ENCODE measurements at regions not wholly inside any gene's neighbourhood (a gene's known extent, or its start where the extent isn't known, plus 50 kb on each side); places are given as distances from the start of the nearest gene placed in this dataset.
"Not testable (repeated sequence)": the region's sequence is repeated elsewhere in the genome, so short reads cannot be mapped to it uniquely, and the experiment has no call there.

DNA sequence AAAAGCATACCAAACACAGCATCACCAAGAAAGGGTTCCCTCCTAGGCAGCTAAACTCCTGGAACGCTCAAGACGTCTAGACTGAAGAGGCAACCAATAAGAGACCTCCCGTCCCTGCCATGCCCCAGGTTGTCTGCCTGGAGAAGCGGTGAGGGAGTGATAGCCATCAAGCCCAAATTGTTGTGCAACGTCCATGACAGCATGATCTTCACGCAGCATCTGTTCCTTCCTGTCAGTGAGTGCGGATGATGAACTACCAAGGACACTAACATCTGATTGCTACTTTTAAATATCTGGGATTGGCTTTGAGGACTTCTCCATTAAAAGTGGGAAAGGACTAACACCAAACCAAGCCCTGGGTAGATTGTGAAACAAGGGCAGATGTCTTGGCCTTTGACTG is 149.7 kb downstream of the TXNL1 start:
- no peak for DNase-seq (ENCODE audit: low spot score)

DNA sequence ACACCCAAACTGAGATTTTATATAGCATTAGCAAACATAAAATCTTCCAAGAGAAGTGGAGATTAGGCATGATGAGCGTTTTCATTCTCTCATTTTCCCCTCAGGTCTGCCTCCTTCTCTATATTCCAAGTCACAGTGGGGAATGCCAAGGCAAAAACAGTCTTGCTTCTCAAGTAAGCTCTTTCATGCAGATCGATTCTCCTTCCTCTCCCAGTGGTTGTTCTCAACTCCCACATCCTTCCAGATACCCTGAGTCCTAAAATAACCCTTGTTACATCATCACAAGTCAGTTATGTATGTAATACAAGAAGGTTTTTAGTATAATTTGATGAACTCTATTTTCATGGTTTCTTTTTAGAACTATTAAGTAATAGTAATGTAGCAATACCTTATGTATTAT is 150.6 kb downstream of the TXNL1 start:
- no peak for DNase-seq (ENCODE audit: low spot score)

GRCh38 chr18:56483386-56483785 is 155.0 kb downstream of the TXNL1 start:
- no peak for DNase-seq (ENCODE audit: low spot score)

- not testable (repeated sequence) for DNase-seq (ENCODE audit: low spot score)
Measured at GRCh38 chr18:56482813-56483212, 155.6 kb downstream of the TXNL1 start.

GRCh38 chr18:56481751-56482150 is 156.6 kb downstream of the TXNL1 start:
- no peak for DNase-seq (ENCODE audit: low spot score)

DNA sequence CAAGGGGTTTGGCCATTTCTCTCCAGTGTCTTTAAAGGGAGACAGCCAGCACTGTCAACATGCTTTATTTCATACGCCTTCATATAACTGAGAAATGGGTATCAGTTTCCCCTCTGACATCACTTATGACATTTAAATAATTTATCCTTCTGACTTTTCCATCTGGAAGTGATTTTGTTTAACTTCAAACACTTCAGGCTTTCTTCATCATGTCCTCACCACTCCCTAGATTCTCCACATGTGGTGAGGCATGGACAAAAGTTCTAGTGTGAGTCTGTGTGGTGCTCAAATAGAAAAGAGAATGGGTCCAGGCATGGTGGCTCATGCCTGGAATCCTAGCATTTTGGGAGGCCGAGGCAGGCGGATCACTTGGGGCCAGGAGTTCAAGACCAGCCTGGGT is 158.6 kb downstream of the TXNL1 start:
- no peak for DNase-seq (ENCODE audit: low spot score)

DNA sequence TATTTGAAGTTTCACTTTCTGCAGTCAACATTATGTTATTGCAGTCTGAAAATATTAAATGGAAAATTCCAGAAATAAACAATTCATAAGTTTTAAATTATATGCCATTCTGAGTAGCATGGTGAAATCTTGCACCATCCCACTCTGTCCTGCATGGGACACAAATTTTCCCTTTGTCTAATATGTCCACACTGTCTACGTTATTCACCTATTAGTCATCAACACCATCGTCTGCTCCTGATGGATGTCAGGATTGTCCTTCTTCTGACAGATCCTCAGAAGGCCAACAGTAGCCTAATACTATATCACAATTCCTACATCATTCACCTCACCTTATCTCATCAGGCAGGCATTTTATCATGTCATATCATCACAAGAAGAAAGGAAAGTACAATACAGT is 163.1 kb downstream of the TXNL1 start:
- no peak for DNase-seq (ENCODE audit: low spot score)

GRCh38 chr18:56473400-56474024 is 164.9 kb downstream of the TXNL1 start:
- no peak for DNase-seq (ENCODE audit: low spot score)

DNA sequence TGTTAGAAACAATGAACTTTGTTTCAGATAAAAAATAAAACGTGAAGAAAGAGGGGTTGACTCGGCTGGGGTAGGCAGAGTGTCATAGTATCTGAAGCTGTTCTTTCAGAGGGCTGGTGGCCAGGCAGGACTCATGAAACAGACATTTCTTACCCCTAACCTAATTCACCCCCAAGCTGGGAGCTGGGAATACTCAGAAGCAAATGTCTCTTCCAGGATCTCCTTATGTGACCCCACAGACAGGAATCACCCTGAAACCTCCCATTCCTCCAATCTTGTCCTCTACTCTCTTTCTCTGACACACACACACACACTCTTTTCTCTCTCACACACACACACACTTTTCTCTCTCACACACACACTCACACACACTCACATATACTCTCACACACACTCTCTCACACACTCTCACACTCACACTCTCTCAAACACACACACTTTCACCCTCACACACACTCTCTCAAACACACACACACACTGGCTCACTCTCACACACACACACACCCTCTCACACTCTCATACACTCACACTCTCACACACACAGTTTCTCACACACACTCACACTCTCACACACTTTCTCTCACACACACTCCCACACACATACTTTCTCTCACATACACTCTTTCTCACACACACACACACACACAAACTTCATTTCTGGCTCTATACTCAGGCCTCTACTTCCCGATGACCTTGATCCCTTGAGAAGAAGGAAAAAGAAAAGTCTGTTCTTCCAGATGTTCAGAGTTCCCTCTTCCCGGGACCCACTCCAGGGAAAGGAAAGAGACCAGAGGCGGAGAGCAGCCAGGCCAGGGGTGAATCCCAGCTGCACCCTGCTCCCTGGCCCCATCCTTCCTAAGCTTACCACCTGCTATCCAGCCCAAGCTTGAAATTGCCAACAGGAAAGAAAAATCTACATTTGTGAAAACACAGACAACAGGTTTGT is 167.7 kb downstream of the TXNL1 start:
- no peak for DNase-seq (ENCODE audit: low spot score)

DNA sequence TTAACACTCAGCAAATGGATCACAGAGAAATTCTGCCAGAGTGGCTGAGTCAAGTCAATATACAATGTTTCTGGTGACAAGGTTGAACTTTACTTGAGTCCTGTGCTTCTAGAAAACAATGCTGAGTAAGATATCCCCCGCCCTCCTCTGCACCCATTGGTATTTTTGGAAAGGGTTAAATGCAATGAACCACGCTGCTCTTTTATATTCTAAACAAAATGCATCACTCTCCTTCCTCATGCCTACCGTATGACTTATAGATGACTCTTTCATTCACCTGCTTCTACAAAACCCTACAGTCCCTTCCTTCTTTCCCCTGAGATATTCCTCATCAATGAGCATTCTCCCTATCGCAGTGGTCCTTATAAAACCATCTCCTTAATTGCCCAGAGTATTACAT is 168.8 kb downstream of the TXNL1 start:
- no peak for DNase-seq (ENCODE audit: low spot score)

DNA sequence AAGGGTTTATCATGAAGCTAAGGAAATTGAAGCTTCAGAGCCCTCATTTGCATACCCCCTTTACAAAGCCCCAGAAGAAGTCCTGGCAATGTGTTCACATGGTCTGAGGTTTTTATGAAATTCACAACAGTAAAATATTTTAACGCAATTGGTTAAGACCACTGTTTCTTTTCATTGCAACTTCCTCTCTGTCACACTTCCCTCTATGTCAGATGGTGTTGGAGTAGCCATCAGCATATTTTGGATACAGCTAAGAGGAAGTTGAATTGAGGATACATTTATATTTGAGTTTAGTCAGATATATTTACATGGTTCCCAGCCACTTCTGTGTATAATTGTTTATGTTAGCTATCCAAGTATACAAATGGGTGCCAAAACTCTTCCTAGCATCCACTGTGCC is 170.0 kb downstream of the TXNL1 start:
- no peak for DNase-seq (ENCODE audit: low spot score)

GRCh38 chr18:56462276-56462675 is 176.1 kb downstream of the TXNL1 start:
- no peak for DNase-seq (ENCODE audit: low spot score)

DNA sequence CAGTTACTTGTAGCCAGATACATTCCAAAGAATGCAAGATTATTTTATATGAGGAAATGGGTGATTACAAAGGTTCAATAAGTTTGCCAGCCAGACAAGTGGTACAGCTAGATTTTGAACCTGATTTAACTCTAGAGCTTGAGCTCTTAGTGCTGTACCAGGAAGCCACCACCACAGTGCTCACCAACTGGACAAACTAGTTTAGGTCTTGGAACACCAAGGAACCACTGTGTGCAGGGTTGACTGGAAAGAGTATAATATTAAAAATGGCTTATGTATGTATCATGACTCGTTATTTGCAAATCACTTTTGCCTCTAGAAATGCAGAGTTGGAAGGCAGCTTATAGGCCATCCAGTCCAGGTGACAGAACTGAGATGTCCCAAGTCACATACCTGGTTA is 177.2 kb downstream of the TXNL1 start:
- no peak for DNase-seq (ENCODE audit: low spot score)

- DNase-seq (ENCODE audit: low spot score) = no peak
Measured at GRCh38 chr18:56460581-56460980, 177.8 kb downstream of the TXNL1 start.

DNA sequence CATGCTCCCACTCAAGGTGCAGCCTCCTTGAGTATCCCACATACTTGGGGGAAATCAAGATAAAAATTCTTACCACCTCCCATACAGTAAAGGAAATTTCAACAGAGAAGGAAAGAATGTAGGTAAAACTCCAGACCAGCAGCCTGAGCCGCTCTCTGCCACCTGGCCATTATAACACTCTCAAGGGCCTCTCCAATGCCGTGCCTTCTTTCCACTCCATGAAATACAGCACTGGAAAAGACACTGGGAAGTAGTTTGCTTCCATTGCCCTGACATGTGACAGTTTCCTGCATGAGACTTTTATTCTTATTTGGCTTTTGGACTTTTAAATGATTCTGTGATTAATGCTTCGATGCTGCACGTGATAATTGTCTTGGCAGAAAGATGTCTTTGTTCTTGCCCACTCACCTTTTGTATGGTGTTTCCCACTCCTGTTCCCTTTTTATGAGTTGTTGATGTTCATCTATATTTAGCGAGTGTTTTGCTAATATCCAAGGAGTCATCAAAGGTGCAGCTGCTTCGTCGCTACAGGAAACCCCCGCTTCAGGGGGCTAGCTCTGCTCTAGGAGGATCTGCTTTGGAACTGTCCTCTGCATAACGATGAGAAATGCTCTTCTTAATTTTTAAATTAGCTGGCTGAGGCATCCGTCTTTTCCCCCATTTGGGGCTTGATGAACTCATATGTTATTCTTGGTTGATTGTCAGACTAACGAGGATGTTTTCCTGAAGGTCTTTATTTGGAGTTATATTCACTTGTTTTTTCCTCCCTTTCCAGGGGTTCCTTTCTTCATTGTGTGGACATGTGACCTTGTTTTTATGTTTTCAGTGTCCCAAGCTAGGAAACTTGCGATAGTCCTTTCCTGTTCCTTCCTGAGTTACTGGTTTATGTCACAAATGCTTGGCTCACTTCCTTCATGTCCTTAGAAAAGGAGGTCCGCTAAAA is 179.4 kb downstream of the TXNL1 start:
- DNase-seq (ENCODE audit: low spot score) = no peak

- no peak for DNase-seq (ENCODE audit: low spot score)
Measured at GRCh38 chr18:56455874-56456273, 182.5 kb downstream of the TXNL1 start.

- no peak for DNase-seq (ENCODE audit: low spot score)
Measured at GRCh38 chr18:56455141-56455540, 183.3 kb downstream of the TXNL1 start.

- DNase-seq (ENCODE audit: low spot score) = no peak
Measured at GRCh38 chr18:56453631-56454030, 184.8 kb downstream of the TXNL1 start.

- no peak for DNase-seq (ENCODE audit: low spot score)
Measured at GRCh38 chr18:56451188-56451587, 187.2 kb downstream of the TXNL1 start.

GRCh38 chr18:56448751-56449150 is 189.6 kb downstream of the TXNL1 start:
- no peak for DNase-seq (ENCODE audit: low spot score)

- DNase-seq (ENCODE audit: low spot score) = no peak
Measured at GRCh38 chr18:56445422-56445821, 193.0 kb downstream of the TXNL1 start.

DNA sequence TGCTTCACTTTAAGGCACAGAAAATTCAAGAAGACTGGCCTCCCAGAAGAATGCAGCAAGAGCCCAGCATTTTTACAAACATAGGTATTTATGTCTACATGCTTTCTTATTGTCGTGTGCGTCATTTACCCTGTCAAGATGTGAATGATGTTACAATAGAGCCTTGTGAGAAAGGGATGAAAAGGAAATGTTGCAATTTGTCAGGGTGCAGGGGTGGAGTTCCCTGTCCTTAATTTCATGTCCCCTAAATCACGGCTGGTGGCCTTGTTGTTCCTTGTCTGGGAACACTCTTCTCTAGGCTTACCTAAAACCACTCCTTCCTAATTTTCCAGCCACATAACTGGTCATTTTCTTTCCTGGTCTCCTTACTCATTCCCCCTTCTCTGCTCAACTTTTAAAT is 194.2 kb downstream of the TXNL1 start:
- DNase-seq (ENCODE audit: low spot score) = no peak

Measured in hepatic stellate cell (primary cell).